Heart left ventricle (tissue), 16 donors: ENCODE measurements at regions not wholly inside any gene's neighbourhood (a gene's known extent, or its start where the extent isn't known, plus 50 kb on each side); places are given as distances from the start of the nearest gene placed in this dataset.

ENCODE experiments used
- ATAC-seq, 4 donors: fragments of 200-7000 bp; cut with Tn5 transposase; one replicate each; pipeline ENCODE4 v1.9.1; 2020 to 2022; ENCODE audit warnings: moderate library complexity in 4 of 4, mild to moderate bottlenecking in 3 of 4, moderate number of reproducible peaks in 1 of 4
- DNase-seq, 5 donors: peaks; one replicate each; pipeline ENCODE4 v3.0.0-alpha.2; 2020
- H3K27ac ChIP-seq, 12 donors: fragments of 200-600 bp; sonication (generic) in 4 of 12; one replicate each; pipeline versions ENCODE4 v1.5.0 to v1.8.0; 2016 to 2022; ENCODE audit warnings: mild to moderate bottlenecking in 2 of 12
- H3K27me3 ChIP-seq, 9 donors: fragments of 200-600 bp; sonication (generic) in 2 of 9; one replicate each; pipeline versions ENCODE4 v1.5.1 to v1.8.0; 2016 to 2022; ENCODE audit warnings: mild to moderate bottlenecking in 3 of 9
- H3K36me3 ChIP-seq, 9 donors: fragments of 200-600 bp; sonication (generic) in 2 of 9; one replicate each; pipeline versions ENCODE4 v1.5.0 to v1.8.0; 2018 to 2022; ENCODE audit warnings: mild to moderate bottlenecking in 2 of 9
- H3K4me1 ChIP-seq, 12 donors: fragments of 200-600 bp; sonication (generic) in 4 of 12; one replicate each; pipeline versions ENCODE4 v1.5.0 to v1.8.0; 2016 to 2022; ENCODE audit warnings: mild to moderate bottlenecking in 3 of 12
- H3K4me3 ChIP-seq, 12 donors: fragments of 200-600 bp; sonication (generic) in 4 of 12; one replicate each; pipeline versions ENCODE4 v1.5.0 to v1.8.0; 2017 to 2022; ENCODE audit warnings: mild to moderate bottlenecking in 9 of 12, moderate library complexity in 4 of 12
- H3K9me3 ChIP-seq, 12 donors: fragments of 200-600 bp; sonication (generic) in 4 of 12; one replicate each; pipeline versions ENCODE4 v1.5.0 to v1.8.0; 2016 to 2022; ENCODE audit warnings: mild to moderate bottlenecking in 1 of 12
- CTCF ChIP-seq, 12 donors: fragments of 200-600 bp; sonication (generic) in 4 of 12; IDR thresholded peaks; one replicate each; pipeline versions ENCODE4 v1.5.0 to v1.8.0; 2018 to 2022; ENCODE audit warnings: antibody characterized with exemption in 12 of 12, mild to moderate bottlenecking in 5 of 12
- POLR2A ChIP-seq, 2 donors: fragments of 450-650 bp; IDR thresholded peaks; one replicate each; pipeline ENCODE4 v1.6.1; 2017; ENCODE audit warnings: antibody characterized with exemption in 2 of 2, mild to moderate bottlenecking in 2 of 2, moderate library complexity in 2 of 2
- whole genome bisulfite sequencing, 4 donors: extraction: QIAGEN DNeasy Blood & Tissue Kit in 2 of 4; methylation state at CpG; one replicate each; pipeline versions ENCODE4 v1.1.5 to v1.1.7; 2013 to 2018; 5-methylcytosine and 5-hydroxymethylcytosine counted together
- intact Hi-C, 10 donors: fragments of 100-400 bp; cut with DNase I; formaldehyde crosslinking; loops; one replicate each; pipeline versions ENCODE4 v1.11.1 to v1.14.2; 2022
- donor health status: ischemic (EF 13 %, LVEDD 7.1; RV severe dilation, severe dysfunction).
- donor health status: healthy with polysubstance abuse.
- donor health status: DM: no; HTN: yes; CAD: no.
- donor health status: DM: no; HTN: no; CAD: no.
- donor health status: ischemic (EF 25% LVEDD 6.9; RV normal size, moderate dysfunction).
- donor health status: ischemic (EF 25% LVEDD 5.7; RV mildly dilated, moderate dysfunction).
- donor health status: healthy.
- donor health status: DM: yes; HTN: yes; CAD: no.
- donor health status: ischemic (EF 35%, LVEDD 5.7; RV mildly dilated, moderate dysfunction).
- donor health status: nonischemic (EF 11% LVEDD 7.7; RV severe dilation, severe dysfunction).
- donor health status: DM: yes; HTN: yes; CAD: no.
- donor health status: PGD.
- donor health status: ischemic (EF 29% LVEDD 5.4; RV normal size, mild dysfunction).
- donor health status: nonischemic (EF 23%, LVEDD 6.1; RV moderate dilation, normal function).

GRCh38 chr10:84571146-84571545 is 242.8 kb downstream of the CCSER2 start:
- Histone ChIP-seq H3K9me3 (no peaks in the 10 kb centered on the region), H3K36me3 (no peaks in the 10 kb centered on the region), H3K4me3 (no peak overlapping the region), H3K27ac (no peak overlapping the region), H3K27me3 (peaks cover 0 to 37% (median 4%) of the 10 kb centered on the region in 9 donors), H3K4me1 (no peaks in the 10 kb centered on the region)
- WGBS, 4 donors = 95 to 100% (median 98%) methylated on average over 6 to 22 of the region's 22 CpGs
- TF ChIP-seq POLR2A (IDR thresholded peaks at IDR 0.05) (no peak), CTCF (IDR thresholded peaks at IDR 0.05) (no peak)
- intact Hi-C loops = no loop called here
- DNase-seq (peak in 1 of 5 donors; percentile 37), ATAC-seq (no peak)

- no peak for DNase-seq
- Histone ChIP-seq H3K4me3 (no peak overlapping the region), H3K4me1 (no peaks in the 10 kb centered on the region), H3K9me3 (peaks cover 0 to 13% (median 0%) of the 10 kb centered on the region in 12 donors), H3K36me3 (no peaks in the 10 kb centered on the region), H3K27me3 (peaks cover 0 to 19% (median 0%) of the 10 kb centered on the region in 9 donors), H3K27ac (no peak overlapping the region)
- intact Hi-C loops = no loop called here
- TF ChIP-seq POLR2A (IDR thresholded peaks at IDR 0.05) (no peak), CTCF (IDR thresholded peaks at IDR 0.05) (no peak)
- no peak for ATAC-seq
- 87 to 97% (median 94%) methylated on average over 1 of the region's 1 CpG for WGBS, 4 donors
These were observed 245.7 kb downstream of the CCSER2 start for GRCh38 chr10:84574102-84574501.

- Histone ChIP-seq H3K27me3 (peaks cover 0 to 9% (median 0%) of the 10 kb centered on the region in 9 donors), H3K36me3 (no peaks in the 10 kb centered on the region), H3K27ac (no peak overlapping the region), H3K4me3 (no peak overlapping the region), H3K4me1 (no peaks in the 10 kb centered on the region), H3K9me3 (peaks cover 0 to 6% (median 0%) of the 10 kb centered on the region in 12 donors)
- DNase-seq (no peak), ATAC-seq (no peak)
- TF ChIP-seq CTCF (IDR thresholded peaks at IDR 0.05) (no peak), POLR2A (IDR thresholded peaks at IDR 0.05) (no peak)
- 77 to 80% (median 78%) methylated on average over 6 of the region's 6 CpGs for WGBS, 4 donors
- intact Hi-C loops = no loop called here
These were observed 253.6 kb downstream of the CCSER2 start for GRCh38 chr10:84581976-84582375.

GRCh38 chr10:84583501-84583900 is 255.1 kb downstream of the CCSER2 start:
- 32 to 44% (median 39%) methylated on average over 5 of the region's 5 CpGs for WGBS, 4 donors
- H3K4me1 ChIP-seq = no peaks in the 10 kb centered on the region
- ATAC-seq = no peak
- TF ChIP-seq POLR2A (IDR thresholded peaks at IDR 0.05) (no peak), CTCF (IDR thresholded peaks at IDR 0.05) (no peak)
- H3K27ac ChIP-seq = no peak overlapping the region
- H3K27me3 ChIP-seq = peaks cover 0 to 9% (median 0%) of the 10 kb centered on the region in 9 donors
- no peak for DNase-seq
- intact Hi-C loops = no loop called here
- no peaks in the 10 kb centered on the region for H3K36me3 ChIP-seq
- H3K9me3 ChIP-seq = no peaks in the 10 kb centered on the region
- H3K4me3 ChIP-seq = no peak overlapping the region
